Ascending aorta (tissue), 2 donors: ENCODE measurements at regions not wholly inside any gene's neighbourhood (a gene's known extent, or its start where the extent isn't known, plus 50 kb on each side); places are given as distances from the start of the nearest gene placed in this dataset.

Experiments
- DNase-seq, 2 donors: peaks; one replicate each; pipeline ENCODE4 v3.0.0-alpha.2; 2019; ENCODE audit warnings: low spot score in 2 of 2
- H3K27ac ChIP-seq, 2 donors: fragments of 200-600 bp; sonication (generic); one replicate each; pipeline ENCODE4 v1.5.1; 2016 to 2017; ENCODE audit warnings: mild to moderate bottlenecking in 1 of 2
- H3K27me3 ChIP-seq: fragments of 200-600 bp; sonication (generic); one replicate; pipeline ENCODE4 v1.5.1; 2017
- H3K36me3 ChIP-seq, 2 donors: fragments of 200-600 bp; sonication (generic); one replicate each; pipeline ENCODE4 v1.5.1; 2016
- H3K4me1 ChIP-seq, 2 donors: fragments of 200-600 bp; sonication (generic); one replicate each; pipeline ENCODE4 v1.5.1; 2016 to 2017; ENCODE audit warnings: mild to moderate bottlenecking in 1 of 2
- H3K4me3 ChIP-seq, 2 donors: fragments of 200-600 bp; sonication (generic); one replicate each; pipeline ENCODE4 v1.5.1; 2016 to 2017; ENCODE audit warnings: mild to moderate bottlenecking in 1 of 2
- H3K9me3 ChIP-seq, 2 donors: fragments of 200-600 bp; sonication (generic); one replicate each; pipeline ENCODE4 v1.5.1; 2016
- CTCF ChIP-seq, 3 experiments: fragments of 200-600 bp in 2 of 3; fragments of 450-650 bp in 1 of 3; sonication (generic) in 2 of 3; IDR thresholded peaks; one replicate each; pipeline ENCODE4 v1.5.1; 2016 to 2019; ENCODE audit warnings: antibody characterized with exemption in 3 of 3, mild to moderate bottlenecking in 1 of 3, moderate library complexity in 1 of 3
- intact Hi-C: fragments of 100-400 bp; cut with DNase I; formaldehyde crosslinking; loops from one replicate; pipeline ENCODE4 v1.15.1; 2023

- H3K27ac ChIP-seq, result peak overlapping the region; percentile 63 to 78
- intact Hi-C loops, result loop anchor here (1.0 kb wide), 1 partner anchor 391 kb away; the partner anchor contains the start of gene SIPA1L1
- TF ChIP-seq CTCF (IDR thresholded peaks at IDR 0.05), result no peak
- H3K9me3 ChIP-seq, result no peaks in the 10 kb centered on the region
- H3K27me3 ChIP-seq, result no peaks in the 10 kb centered on the region
- H3K4me1 ChIP-seq, result peaks cover 11 to 21% of the 10 kb centered on the region in 2 donors
- peaks cover 0 to 12% of the 10 kb centered on the region in 2 donors for H3K36me3 ChIP-seq
- H3K4me3 ChIP-seq, result no peak overlapping the region
- DNase-seq, result peak in 1 of 2 donors; percentile 75
Observed at GRCh38 chr14:71711619-71712018, 220.6 kb upstream of the RGS6 start.

GRCh38 chr14:71712478-71712877, 219.8 kb upstream of the RGS6 start:
- DNase-seq, result no peak
- peak overlapping the region; percentile 61 to 63 for H3K27ac ChIP-seq

GRCh38 chr14:71713016-71713415, 219.2 kb upstream of the RGS6 start:
- H3K4me1 ChIP-seq, result peaks cover 11 to 21% of the 10 kb centered on the region in 2 donors
- peak overlapping the region; percentile 61 to 63 for H3K27ac ChIP-seq
- intact Hi-C loops, result no loop called here
- DNase-seq, result no peak
- no peaks in the 10 kb centered on the region for H3K9me3 ChIP-seq
- peaks cover 0 to 12% of the 10 kb centered on the region in 2 donors for H3K36me3 ChIP-seq
- H3K27me3 ChIP-seq, result no peaks in the 10 kb centered on the region
- TF ChIP-seq CTCF (IDR thresholded peaks at IDR 0.05), result no peak
- H3K4me3 ChIP-seq, result no peak overlapping the region

More at GRCh38 chr14:71712478-71712877, 219.8 kb upstream of the RGS6 start:
- Histone ChIP-seq H3K4me1 (peaks cover 11 to 21% of the 10 kb centered on the region in 2 donors), H3K4me3 (no peak overlapping the region), H3K27me3 (no peaks in the 10 kb centered on the region), H3K9me3 (no peaks in the 10 kb centered on the region), H3K36me3 (peaks cover 0 to 12% of the 10 kb centered on the region in 2 donors)
- TF ChIP-seq CTCF (IDR thresholded peaks at IDR 0.05), result no peak
- intact Hi-C loops, result no loop called here

- Histone ChIP-seq H3K36me3 (peaks cover 0 to 12% of the 10 kb centered on the region in 2 donors), H3K27ac (peak overlapping the region in 1 of 2 donors; percentile 61), H3K27me3 (no peaks in the 10 kb centered on the region), H3K9me3 (no peaks in the 10 kb centered on the region), H3K4me1 (peaks cover 11 to 21% of the 10 kb centered on the region in 2 donors), H3K4me3 (no peak overlapping the region)
- TF ChIP-seq CTCF (IDR thresholded peaks at IDR 0.05), result no peak
- intact Hi-C loops, result no loop called here
- no peak for DNase-seq
Observed at GRCh38 chr14:71713451-71713850, 218.8 kb upstream of the RGS6 start.

GRCh38 chr14:71714225-71714624, 218.0 kb upstream of the RGS6 start:
- intact Hi-C loops, result no loop called here
- no peak for DNase-seq
- Histone ChIP-seq H3K36me3 (peaks cover 0 to 8% of the 10 kb centered on the region in 2 donors), H3K27ac (no peak overlapping the region), H3K4me3 (no peak overlapping the region), H3K4me1 (peaks cover 11 to 21% of the 10 kb centered on the region in 2 donors), H3K9me3 (no peaks in the 10 kb centered on the region), H3K27me3 (no peaks in the 10 kb centered on the region)
- no peak for TF ChIP-seq CTCF (IDR thresholded peaks at IDR 0.05)
